Loucy (cell line): ENCODE measurements at regions not wholly inside any gene's neighbourhood (a gene's known extent, or its start where the extent isn't known, plus 50 kb on each side); places are given as distances from the start of the nearest gene placed in this dataset.

Experiments
- H2AFZ ChIP-seq: fragments of 200-600 bp; sonication (generic); 2 replicates; pipeline ENCODE4 v1.6.0; 2016; ENCODE audit warnings: antibody characterized with exemption, mild to moderate bottlenecking, low read length, moderate library complexity
- H3F3A ChIP-seq: fragments of 200-600 bp; 2 replicates; pipeline ENCODE4 v1.6.0; 2016; ENCODE audit warnings: antibody characterized with exemption, low read depth, mild to moderate bottlenecking
- H3K27me3 ChIP-seq: fragments of 200-600 bp; sonication (generic); 2 replicates; pipeline ENCODE4 v1.6.1; 2014; ENCODE audit warnings: low read length, mild to moderate bottlenecking; ENCODE audit not compliant: insufficient read depth, poor library complexity, severe bottlenecking
- H3K36me3 ChIP-seq: fragments of 200-600 bp; sonication (generic); 2 replicates; pipeline ENCODE4 v1.6.1; 2016; ENCODE audit warnings: low read length; ENCODE audit not compliant: insufficient read depth
- H3K4me1 ChIP-seq: fragments of 200-600 bp; sonication (generic); 2 replicates; pipeline ENCODE4 v1.5.1; 2014; ENCODE audit warnings: low read length, mild to moderate bottlenecking; ENCODE audit not compliant: insufficient read depth, poor library complexity, severe bottlenecking
- H3K4me2 ChIP-seq: fragments of 200-600 bp; sonication (generic); 2 replicates; pipeline ENCODE4 v1.6.0; 2014; ENCODE audit warnings: antibody characterized with exemption, low read length, low read depth, mild to moderate bottlenecking; ENCODE audit not compliant: poor library complexity, severe bottlenecking
- H3K4me3 ChIP-seq: fragments of 200-600 bp; sonication (generic); 2 replicates; pipeline ENCODE4 v1.5.1; 2014; ENCODE audit warnings: low read length, mild to moderate bottlenecking, mixed read lengths; ENCODE audit not compliant: poor library complexity, severe bottlenecking
- H3K79me2 ChIP-seq: fragments of 200-600 bp; sonication (generic); 2 replicates; pipeline ENCODE4 v1.6.1; 2014; ENCODE audit warnings: low read length; ENCODE audit not compliant: insufficient read depth
- H3K9ac ChIP-seq: fragments of 200-600 bp; sonication (generic); 2 replicates; pipeline ENCODE4 v1.6.0; 2014; ENCODE audit warnings: mild to moderate bottlenecking, low read depth, low read length, moderate library complexity; ENCODE audit not compliant: poor library complexity, severe bottlenecking
- H3K9me2 ChIP-seq: fragments of 200-600 bp; sonication (generic); replicated peaks from 2 replicates; pipeline ENCODE4 v1.6.1; 2016; ENCODE audit warnings: low read depth, low read length, mixed read lengths
- H3K9me3 ChIP-seq: fragments of 200-600 bp; sonication (generic); 2 replicates; pipeline ENCODE4 v1.6.1; 2014; ENCODE audit warnings: mild to moderate bottlenecking, antibody characterized with exemption, low read length, low read depth; ENCODE audit not compliant: insufficient read depth
- H4K20me1 ChIP-seq: fragments of 200-600 bp; sonication (generic); 2 replicates; pipeline ENCODE4 v1.6.0; 2014; ENCODE audit warnings: antibody characterized with exemption, low read length, mild to moderate bottlenecking; ENCODE audit not compliant: insufficient read depth, poor library complexity, severe bottlenecking
- EZH2phosphoT487 ChIP-seq: fragments of 200-600 bp; IDR thresholded peaks from 2 replicates; pipeline ENCODE4 v1.6.1; 2018; ENCODE audit warnings: antibody characterized with exemption, mild to moderate bottlenecking, moderate library complexity, borderline replicate concordance
- TF ChIP-seq, protein P1 (sequence below): fragments of 200-600 bp; sonication (generic); conservative IDR thresholded peaks from 2 replicates; pipeline ENCODE4 v1.5.1; 2014; ENCODE audit warnings: mild to moderate bottlenecking, antibody characterized with exemption, low read length

DNA sequence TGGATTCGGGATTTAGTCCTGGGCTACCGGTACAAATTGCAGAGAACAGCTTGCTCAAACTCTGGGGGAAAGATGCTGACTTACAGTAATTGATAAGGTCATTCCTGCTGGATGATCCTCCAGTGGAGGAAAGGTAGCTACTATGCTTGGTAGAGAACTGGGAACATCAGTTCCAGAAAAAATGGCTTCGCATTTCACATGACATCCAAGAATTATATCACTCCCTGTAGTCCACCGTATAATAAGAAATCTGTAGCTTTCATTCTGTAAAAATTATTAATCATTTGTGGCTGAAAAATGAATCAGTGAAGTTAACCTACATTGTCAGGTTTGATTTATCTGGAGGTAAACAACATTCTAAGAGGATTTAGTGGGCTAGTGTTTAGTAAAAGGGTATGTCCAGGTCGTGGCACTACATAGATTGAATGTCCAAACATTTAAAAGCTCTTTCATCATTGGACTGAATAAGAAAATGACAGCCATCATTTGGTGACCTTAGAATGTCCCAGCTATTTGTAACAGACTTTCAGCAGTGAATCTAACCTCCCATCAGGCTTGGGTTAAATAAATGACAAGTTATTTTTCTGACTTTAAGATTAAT lies 203.2 kb upstream of the TMCO5A start:
- Histone ChIP-seq H2AFZ (no peak overlapping the region), H3K36me3 (no peaks in the 10 kb centered on the region), H3K9me3 (no peaks in the 10 kb centered on the region), H3F3A (no peaks in the 10 kb centered on the region), H3K4me1 (no peaks in the 10 kb centered on the region), H3K9ac (no peak overlapping the region), H3K9me2 (no peaks in the 10 kb centered on the region), H3K79me2 (no peaks in the 10 kb centered on the region), H3K4me3 (no peak overlapping the region), H4K20me1 (no peaks in the 10 kb centered on the region), H3K27me3 (no peaks in the 10 kb centered on the region), H3K4me2 (no peak overlapping the region)
- TF ChIP-seq EZH2phosphoT487 = no peak
- TF ChIP-seq, protein P1, sequence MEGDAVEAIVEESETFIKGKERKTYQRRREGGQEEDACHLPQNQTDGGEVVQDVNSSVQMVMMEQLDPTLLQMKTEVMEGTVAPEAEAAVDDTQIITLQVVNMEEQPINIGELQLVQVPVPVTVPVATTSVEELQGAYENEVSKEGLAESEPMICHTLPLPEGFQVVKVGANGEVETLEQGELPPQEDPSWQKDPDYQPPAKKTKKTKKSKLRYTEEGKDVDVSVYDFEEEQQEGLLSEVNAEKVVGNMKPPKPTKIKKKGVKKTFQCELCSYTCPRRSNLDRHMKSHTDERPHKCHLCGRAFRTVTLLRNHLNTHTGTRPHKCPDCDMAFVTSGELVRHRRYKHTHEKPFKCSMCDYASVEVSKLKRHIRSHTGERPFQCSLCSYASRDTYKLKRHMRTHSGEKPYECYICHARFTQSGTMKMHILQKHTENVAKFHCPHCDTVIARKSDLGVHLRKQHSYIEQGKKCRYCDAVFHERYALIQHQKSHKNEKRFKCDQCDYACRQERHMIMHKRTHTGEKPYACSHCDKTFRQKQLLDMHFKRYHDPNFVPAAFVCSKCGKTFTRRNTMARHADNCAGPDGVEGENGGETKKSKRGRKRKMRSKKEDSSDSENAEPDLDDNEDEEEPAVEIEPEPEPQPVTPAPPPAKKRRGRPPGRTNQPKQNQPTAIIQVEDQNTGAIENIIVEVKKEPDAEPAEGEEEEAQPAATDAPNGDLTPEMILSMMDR = no peak

DNA sequence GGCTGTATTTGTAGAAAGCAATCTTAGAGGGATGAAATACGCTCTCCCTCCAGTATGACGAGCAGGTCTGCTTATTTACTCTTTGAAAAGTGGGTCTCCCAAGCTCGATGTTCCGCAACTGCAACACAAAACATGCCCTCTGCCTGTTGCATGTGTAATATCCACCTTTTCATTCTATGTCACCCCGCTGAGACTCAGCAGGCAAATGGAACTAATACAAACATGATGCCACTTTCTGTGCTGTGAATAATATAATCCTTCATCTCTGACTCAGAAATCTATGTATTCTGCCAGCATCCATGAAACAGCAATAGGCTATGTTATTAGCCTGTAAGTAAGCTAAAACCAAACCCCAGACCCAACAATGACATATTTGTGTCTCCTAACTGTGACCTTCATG lies 200.8 kb upstream of the TMCO5A start:
- Histone ChIP-seq H3K4me1 (no peaks in the 10 kb centered on the region), H3K4me3 (no peak overlapping the region), H3K9me2 (no peaks in the 10 kb centered on the region), H3K36me3 (no peaks in the 10 kb centered on the region), H4K20me1 (no peaks in the 10 kb centered on the region), H3K9ac (no peak overlapping the region), H3F3A (no peaks in the 10 kb centered on the region), H3K4me2 (no peak overlapping the region), H3K9me3 (no peaks in the 10 kb centered on the region), H2AFZ (no peak overlapping the region), H3K27me3 (no peaks in the 10 kb centered on the region), H3K79me2 (no peaks in the 10 kb centered on the region)
- TF ChIP-seq, protein P1 = no peak
- TF ChIP-seq EZH2phosphoT487 = no peak

DNA sequence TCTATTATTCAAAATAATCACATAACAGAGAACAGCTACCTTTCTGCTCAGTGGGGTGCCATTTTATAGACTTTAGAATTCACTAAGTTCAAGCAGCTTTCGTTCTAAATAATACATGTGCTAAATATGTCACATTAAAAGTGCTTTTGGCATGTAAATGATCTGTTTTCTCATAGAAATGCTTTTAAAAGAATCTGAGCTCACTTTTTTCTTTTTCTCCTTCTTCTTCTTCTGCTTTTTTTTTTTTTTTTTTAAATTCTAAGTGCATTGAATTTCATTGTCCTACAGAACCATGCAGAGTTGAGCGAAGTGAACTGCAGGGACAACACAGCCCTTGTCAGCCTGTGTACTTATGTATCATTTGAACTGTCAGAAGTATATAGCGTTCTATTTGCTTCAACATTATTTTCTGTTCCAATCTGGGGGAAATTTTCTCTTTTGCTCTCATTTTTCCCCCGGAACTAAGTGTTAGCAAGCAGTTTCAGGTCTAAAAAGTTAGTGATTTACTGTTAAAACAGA lies 193.8 kb upstream of the TMCO5A start:
- TF ChIP-seq EZH2phosphoT487 = no peak
- TF ChIP-seq, protein P1 = no peak
- no peaks in the 10 kb centered on the region for H3K9me3 ChIP-seq
- no peaks in the 10 kb centered on the region for H3K9me2 ChIP-seq
- H3F3A ChIP-seq = no peaks in the 10 kb centered on the region
- no peak overlapping the region for H3K4me3 ChIP-seq
- no peak overlapping the region for H3K9ac ChIP-seq
- no peak overlapping the region for H2AFZ ChIP-seq
- no peaks in the 10 kb centered on the region for H4K20me1 ChIP-seq
- no peaks in the 10 kb centered on the region for H3K36me3 ChIP-seq
- no peaks in the 10 kb centered on the region for H3K27me3 ChIP-seq
- H3K79me2 ChIP-seq = no peaks in the 10 kb centered on the region
- no peak overlapping the region for H3K4me2 ChIP-seq
- no peaks in the 10 kb centered on the region for H3K4me1 ChIP-seq
